Esophagus squamous epithelium (tissue), 5 donors: ENCODE measurements at regions not wholly inside any gene's neighbourhood (a gene's known extent, or its start where the extent isn't known, plus 50 kb on each side); places are given as distances from the start of the nearest gene placed in this dataset.

Experiments
- DNase-seq: peaks from one replicate; lab custom pipeline; 2025; lab: John Stamatoyannopoulos, UW
- H3K27ac ChIP-seq, 4 donors: fragments of 200-600 bp; sonication (generic); one replicate each; pipeline ENCODE4 v1.5.1; 2016 to 2019; ENCODE audit warnings: mild to moderate bottlenecking in 1 of 4
- H3K27me3 ChIP-seq, 4 donors: fragments of 200-600 bp; sonication (generic); 1 replicate in 3 of 4; 2 replicates in 1 of 4; pipeline versions ENCODE4 v1.5.1 to v1.6.0; 2017 to 2021; ENCODE audit warnings: antibody characterized with exemption in 1 of 4
- H3K36me3 ChIP-seq, 3 donors: fragments of 200-600 bp; sonication (generic); one replicate each; pipeline ENCODE4 v1.5.1; 2016 to 2019
- H3K4me1 ChIP-seq, 3 donors: fragments of 200-600 bp; sonication (generic); one replicate each; pipeline ENCODE4 v1.5.1; 2017 to 2019
- H3K4me3 ChIP-seq, 4 donors: fragments of 200-600 bp; sonication (generic); 1 replicate in 3 of 4; 2 replicates in 1 of 4; pipeline ENCODE4 v1.5.1; 2016 to 2019; ENCODE audit warnings: mild to moderate bottlenecking in 2 of 4, moderate library complexity in 1 of 4
- H3K9me3 ChIP-seq, 3 donors: fragments of 200-600 bp; sonication (generic); one replicate each; pipeline ENCODE4 v1.5.1; 2016 to 2019
- POLR2A ChIP-seq, 4 donors: fragments of 450-650 bp; IDR thresholded peaks; one replicate each; pipeline ENCODE4 v1.6.1; 2017; ENCODE audit warnings: antibody characterized with exemption in 4 of 4, mild to moderate bottlenecking in 4 of 4, moderate library complexity in 3 of 4
- WGBS, 2 donors: methylation state at CpG; one replicate each; pipeline ENCODE4 v1.1.5; 2018; 5-methylcytosine and 5-hydroxymethylcytosine counted together
- intact Hi-C: fragments of 100-400 bp; cut with DNase I; formaldehyde crosslinking; loops from one replicate; pipeline ENCODE4 v1.15.0; 2022
- TF ChIP-seq, protein P1 (sequence below), 6 experiments: fragments of 450-650 bp in 4 of 6; fragments of 200-600 bp in 2 of 6; sonication (generic) in 2 of 6; IDR thresholded peaks; one replicate each; pipeline ENCODE4 v1.5.1; 2016 to 2019; ENCODE audit warnings: antibody characterized with exemption in 6 of 6, mild to moderate bottlenecking in 4 of 6, moderate library complexity in 4 of 6
- donor health status: DM: yes; HTN: yes; CAD: no.

DNA sequence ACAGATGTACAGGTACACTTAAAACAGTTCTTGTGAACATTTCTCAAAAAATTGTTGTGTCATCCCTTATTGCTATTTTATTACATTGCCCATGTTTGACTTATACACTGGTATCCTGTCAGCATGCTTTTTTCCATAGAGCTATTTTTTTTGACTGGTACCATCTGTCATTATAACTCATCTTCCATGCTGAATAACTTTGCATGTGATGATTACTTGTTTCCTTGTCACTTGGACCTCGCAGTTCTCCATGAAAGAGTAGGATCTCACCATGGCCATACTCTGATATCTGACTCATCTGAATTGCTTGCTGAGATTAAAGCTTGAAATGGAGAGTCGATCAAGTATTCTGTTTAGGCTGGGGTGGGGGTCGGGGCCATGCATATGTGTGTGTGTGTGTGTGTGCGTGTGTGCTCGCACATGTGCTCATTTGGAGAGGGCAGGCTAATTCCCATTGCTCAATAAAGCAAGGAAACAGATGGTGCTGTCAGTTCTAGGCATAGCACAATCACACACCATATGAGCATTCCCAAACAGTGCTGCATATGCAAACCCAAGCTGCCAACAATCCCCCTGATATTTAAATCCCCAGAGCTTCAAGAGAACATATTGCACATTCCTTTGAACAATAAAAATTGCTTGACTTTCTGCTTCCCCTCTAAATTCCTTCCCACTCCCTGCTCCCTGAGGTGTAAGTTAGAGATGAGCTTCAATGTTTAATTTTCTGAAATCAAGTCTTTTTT, 62.9 kb downstream of the NHLRC3 start:
- no peaks in the 10 kb centered on the region for H3K9me3 ChIP-seq
- no peak for DNase-seq
- no peak overlapping the region for H3K4me3 ChIP-seq
- no peaks in the 10 kb centered on the region for H3K4me1 ChIP-seq
- no peak for TF ChIP-seq POLR2A (IDR thresholded peaks at IDR 0.05)
- TF ChIP-seq, protein P1, sequence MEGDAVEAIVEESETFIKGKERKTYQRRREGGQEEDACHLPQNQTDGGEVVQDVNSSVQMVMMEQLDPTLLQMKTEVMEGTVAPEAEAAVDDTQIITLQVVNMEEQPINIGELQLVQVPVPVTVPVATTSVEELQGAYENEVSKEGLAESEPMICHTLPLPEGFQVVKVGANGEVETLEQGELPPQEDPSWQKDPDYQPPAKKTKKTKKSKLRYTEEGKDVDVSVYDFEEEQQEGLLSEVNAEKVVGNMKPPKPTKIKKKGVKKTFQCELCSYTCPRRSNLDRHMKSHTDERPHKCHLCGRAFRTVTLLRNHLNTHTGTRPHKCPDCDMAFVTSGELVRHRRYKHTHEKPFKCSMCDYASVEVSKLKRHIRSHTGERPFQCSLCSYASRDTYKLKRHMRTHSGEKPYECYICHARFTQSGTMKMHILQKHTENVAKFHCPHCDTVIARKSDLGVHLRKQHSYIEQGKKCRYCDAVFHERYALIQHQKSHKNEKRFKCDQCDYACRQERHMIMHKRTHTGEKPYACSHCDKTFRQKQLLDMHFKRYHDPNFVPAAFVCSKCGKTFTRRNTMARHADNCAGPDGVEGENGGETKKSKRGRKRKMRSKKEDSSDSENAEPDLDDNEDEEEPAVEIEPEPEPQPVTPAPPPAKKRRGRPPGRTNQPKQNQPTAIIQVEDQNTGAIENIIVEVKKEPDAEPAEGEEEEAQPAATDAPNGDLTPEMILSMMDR (IDR thresholded peaks at IDR 0.05), result no peak
- 58 to 65% methylated on average over 2 to 5 of the region's 5 CpGs for WGBS, 2 donors
- H3K27ac ChIP-seq, result no peak overlapping the region
- peaks cover 0 to 3% (median 0%) of the 10 kb centered on the region in 4 donors for H3K27me3 ChIP-seq
- intact Hi-C loops, result no loop called here
- H3K36me3 ChIP-seq, result no peaks in the 10 kb centered on the region

DNA sequence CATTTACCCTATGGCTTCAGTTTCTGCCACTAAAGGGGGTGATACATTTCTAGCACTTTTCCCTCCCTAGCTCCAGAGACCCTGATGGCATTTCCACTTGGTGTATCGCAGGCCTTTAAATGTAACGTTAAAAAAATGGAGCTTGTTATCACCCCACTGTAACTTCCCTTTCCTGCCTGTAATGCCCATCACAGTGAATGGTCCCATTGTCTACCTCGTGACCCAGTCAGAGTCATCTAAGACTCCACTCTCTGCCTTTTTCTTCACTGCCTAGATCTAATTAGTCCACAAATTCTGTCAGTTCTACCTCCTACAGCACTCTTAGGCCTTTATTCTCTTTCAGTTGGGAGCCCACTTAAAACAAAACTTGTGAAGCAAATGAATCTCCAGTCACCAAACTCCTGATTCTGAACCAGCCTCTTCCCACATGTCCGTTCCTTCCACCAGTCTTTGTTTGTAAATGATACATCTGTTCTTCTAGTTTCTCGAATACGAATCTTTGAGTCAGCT, 64.8 kb downstream of the NHLRC3 start:
- WGBS, 2 donors, result 70 to 74% methylated on average over 6 of the region's 6 CpGs
- TF ChIP-seq, protein P1 (IDR thresholded peaks at IDR 0.05), result no peak
- no peak for TF ChIP-seq POLR2A (IDR thresholded peaks at IDR 0.05)
- Histone ChIP-seq H3K9me3 (no peaks in the 10 kb centered on the region), H3K4me3 (no peak overlapping the region), H3K4me1 (no peaks in the 10 kb centered on the region), H3K36me3 (no peaks in the 10 kb centered on the region), H3K27me3 (peaks cover 0 to 6% (median 0%) of the 10 kb centered on the region in 4 donors), H3K27ac (no peak overlapping the region)
- intact Hi-C loops, result no loop called here
- no peak for DNase-seq

DNA sequence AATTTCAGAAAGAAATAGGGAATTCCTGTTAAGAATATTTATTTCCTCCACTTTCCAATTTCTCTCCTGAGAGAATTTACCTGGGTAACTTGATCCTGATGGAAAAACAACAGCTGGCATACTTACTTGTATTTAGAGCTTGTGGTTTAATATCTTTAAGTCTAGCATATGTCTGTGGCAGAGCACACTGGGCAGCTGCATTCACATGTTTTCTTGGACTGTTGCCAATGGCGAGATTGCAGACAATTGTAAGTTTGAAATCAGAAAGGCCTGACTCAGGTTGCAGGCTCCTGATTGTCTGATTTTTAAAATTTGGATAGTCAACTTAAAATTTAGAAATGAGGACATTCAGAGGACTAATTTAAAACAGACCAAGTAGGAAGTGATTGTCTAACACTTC, 66.9 kb downstream of the NHLRC3 start:
- no peaks in the 10 kb centered on the region for H3K36me3 ChIP-seq
- H3K27me3 ChIP-seq, result peaks cover 0 to 21% (median 1%) of the 10 kb centered on the region in 4 donors
- WGBS, 2 donors, result 17 to 29% methylated on average over 1 of the region's 1 CpG
- DNase-seq, result no peak
- intact Hi-C loops, result no loop called here
- H3K4me3 ChIP-seq, result no peak overlapping the region
- TF ChIP-seq, protein P1 (IDR thresholded peaks at IDR 0.05), result no peak
- TF ChIP-seq POLR2A (IDR thresholded peaks at IDR 0.05), result no peak
- no peaks in the 10 kb centered on the region for H3K9me3 ChIP-seq
- no peak overlapping the region for H3K27ac ChIP-seq
- H3K4me1 ChIP-seq, result no peaks in the 10 kb centered on the region

GRCh38 chr13:39106216-39107005, 68.2 kb downstream of the NHLRC3 start:
- Histone ChIP-seq H3K27me3 (peaks cover 0 to 21% (median 1%) of the 10 kb centered on the region in 4 donors), H3K4me1 (no peaks in the 10 kb centered on the region), H3K27ac (no peak overlapping the region), H3K9me3 (no peaks in the 10 kb centered on the region), H3K4me3 (no peak overlapping the region), H3K36me3 (no peaks in the 10 kb centered on the region)
- 51 to 62% methylated on average over 6 to 8 of the region's 8 CpGs for WGBS, 2 donors
- DNase-seq, result no peak
- TF ChIP-seq, protein P1 (IDR thresholded peaks at IDR 0.05), result no peak
- TF ChIP-seq POLR2A (IDR thresholded peaks at IDR 0.05), result no peak
- intact Hi-C loops, result no loop called here

GRCh38 chr13:39107561-39107960, 69.3 kb downstream of the NHLRC3 start:
- no peaks in the 10 kb centered on the region for H3K9me3 ChIP-seq
- intact Hi-C loops, result no loop called here
- H3K27ac ChIP-seq, result no peak overlapping the region
- no peaks in the 10 kb centered on the region for H3K4me1 ChIP-seq
- no peak for DNase-seq
- TF ChIP-seq POLR2A (IDR thresholded peaks at IDR 0.05), result no peak
- TF ChIP-seq, protein P1 (IDR thresholded peaks at IDR 0.05), result no peak
- H3K36me3 ChIP-seq, result no peaks in the 10 kb centered on the region
- peaks cover 0 to 27% (median 1%) of the 10 kb centered on the region in 4 donors for H3K27me3 ChIP-seq
- no peak overlapping the region for H3K4me3 ChIP-seq
- WGBS, 2 donors, result 54 to 69% methylated on average over 4 of the region's 4 CpGs
